Gastrocnemius medialis (tissue), 4 donors: ENCODE measurements at regions not wholly inside any gene's neighbourhood (a gene's known extent, or its start where the extent isn't known, plus 50 kb on each side); places are given as distances from the start of the nearest gene placed in this dataset.
"Not testable (repeated sequence)": the region's sequence is repeated elsewhere in the genome, so short reads cannot be mapped to it uniquely, and the experiment has no call there.

Experiments
- ATAC-seq, 2 donors: fragments of 150-250 bp; one replicate each; pipeline ENCODE4 v1.9.1; 2016
- DNase-seq, 2 donors: peaks; one replicate each; pipeline ENCODE4 v3.0.0-alpha.2; 2019
- H3K27ac ChIP-seq, 4 donors: fragments of 200-600 bp; sonication (generic); 1 replicate in 1 of 4; 2 replicates in 3 of 4; pipeline ENCODE4 v1.5.1; 2016 to 2018; ENCODE audit warnings: mild to moderate bottlenecking in 2 of 4, moderate library complexity in 1 of 4
- H3K27me3 ChIP-seq, 3 donors: fragments of 200-600 bp; sonication (generic) in 2 of 3; 1 replicate in 1 of 3; 2 replicates in 2 of 3; pipeline versions ENCODE4 v1.5.1 to v1.6.0; 2016 to 2019; ENCODE audit warnings: mild to moderate bottlenecking in 1 of 3, moderate library complexity in 1 of 3
- H3K36me3 ChIP-seq, 2 donors: fragments of 200-600 bp; sonication (generic) in 1 of 2; one replicate each; pipeline ENCODE4 v1.5.1; 2017 to 2018
- H3K4me1 ChIP-seq, 2 donors: fragments of 200-600 bp; sonication (generic) in 1 of 2; one replicate each; pipeline ENCODE4 v1.5.1; 2016 to 2017; ENCODE audit warnings: mild to moderate bottlenecking in 2 of 2
- H3K4me3 ChIP-seq, 4 donors: fragments of 200-600 bp; sonication (generic) in 3 of 4; 1 replicate in 1 of 4; 2 replicates in 3 of 4; pipeline ENCODE4 v1.5.1; 2016 to 2019; ENCODE audit warnings: mild to moderate bottlenecking in 2 of 4
- H3K9me3 ChIP-seq, 3 donors: fragments of 200-600 bp; sonication (generic) in 2 of 3; 1 replicate in 1 of 3; 2 replicates in 2 of 3; pipeline ENCODE4 v1.5.1; 2016 to 2019
- POLR2A ChIP-seq, 2 donors: fragments of 450-650 bp; IDR thresholded peaks; one replicate each; pipeline ENCODE4 v1.6.1; 2017; ENCODE audit warnings: antibody characterized with exemption in 2 of 2, mild to moderate bottlenecking in 2 of 2, moderate library complexity in 2 of 2
- in situ Hi-C, 4 donors: fragments of 200-750 bp; cut with MboI; loops; one replicate each; pipeline versions ENCODE4 v1.15.0 to v1.8.0; 2017; ENCODE audit warnings: low sequenced_read_pairs in 4 of 4
- intact Hi-C: fragments of 100-400 bp; cut with DNase I; formaldehyde crosslinking; loops from one replicate; pipeline ENCODE4 v1.15.1; 2023; ENCODE audit warnings: low total_unique reads
- TF ChIP-seq, protein P1 (sequence below), 5 experiments: fragments of 450-650 bp in 3 of 5; fragments of 200-600 bp in 2 of 5; sonication (generic) in 2 of 5; IDR thresholded peaks in 4 of 5; conservative IDR thresholded peaks in 1 of 5; 1 replicate in 4 of 5; 2 replicates in 1 of 5; pipeline ENCODE4 v1.5.1; 2016 to 2019; ENCODE audit warnings: antibody characterized with exemption in 5 of 5, mild to moderate bottlenecking in 3 of 5, moderate library complexity in 3 of 5

DNA sequence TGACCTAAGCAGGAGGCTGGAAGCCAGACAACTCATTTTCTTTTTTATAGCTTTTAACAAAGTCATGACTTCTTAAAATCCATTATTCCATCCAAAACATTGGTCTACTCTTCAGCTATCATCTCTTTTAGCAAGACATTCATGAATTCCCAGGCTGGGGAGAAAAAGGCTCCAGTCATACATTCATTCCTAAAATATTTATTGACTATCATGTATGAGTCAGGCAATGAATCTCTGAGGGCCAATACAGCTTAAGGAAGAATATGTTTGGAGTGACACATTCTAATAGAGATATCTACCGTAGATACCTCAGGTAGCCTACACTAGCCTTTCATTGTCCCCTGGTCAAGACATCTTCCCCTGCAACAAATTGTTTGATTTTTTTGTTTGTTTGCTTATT lies 196.4 kb upstream of the NANOGP8 start:
- intact Hi-C loops (no loop called here), in situ Hi-C loops (loop anchor here in 1 of 4 donors (10.0 kb wide), 1 partner anchor 163 kb away; no protein-coding TSS in a partner anchor)
- Histone ChIP-seq H3K27ac (no peak overlapping the region), H3K27me3 (no peaks in the 10 kb centered on the region), H3K9me3 (no peaks in the 10 kb centered on the region), H3K4me1 (no peaks in the 10 kb centered on the region), H3K36me3 (no peaks in the 10 kb centered on the region), H3K4me3 (no peak overlapping the region)
- DNase-seq = no peak
- TF ChIP-seq, protein P1, sequence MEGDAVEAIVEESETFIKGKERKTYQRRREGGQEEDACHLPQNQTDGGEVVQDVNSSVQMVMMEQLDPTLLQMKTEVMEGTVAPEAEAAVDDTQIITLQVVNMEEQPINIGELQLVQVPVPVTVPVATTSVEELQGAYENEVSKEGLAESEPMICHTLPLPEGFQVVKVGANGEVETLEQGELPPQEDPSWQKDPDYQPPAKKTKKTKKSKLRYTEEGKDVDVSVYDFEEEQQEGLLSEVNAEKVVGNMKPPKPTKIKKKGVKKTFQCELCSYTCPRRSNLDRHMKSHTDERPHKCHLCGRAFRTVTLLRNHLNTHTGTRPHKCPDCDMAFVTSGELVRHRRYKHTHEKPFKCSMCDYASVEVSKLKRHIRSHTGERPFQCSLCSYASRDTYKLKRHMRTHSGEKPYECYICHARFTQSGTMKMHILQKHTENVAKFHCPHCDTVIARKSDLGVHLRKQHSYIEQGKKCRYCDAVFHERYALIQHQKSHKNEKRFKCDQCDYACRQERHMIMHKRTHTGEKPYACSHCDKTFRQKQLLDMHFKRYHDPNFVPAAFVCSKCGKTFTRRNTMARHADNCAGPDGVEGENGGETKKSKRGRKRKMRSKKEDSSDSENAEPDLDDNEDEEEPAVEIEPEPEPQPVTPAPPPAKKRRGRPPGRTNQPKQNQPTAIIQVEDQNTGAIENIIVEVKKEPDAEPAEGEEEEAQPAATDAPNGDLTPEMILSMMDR (IDR thresholded peaks at IDR 0.05 in 4 of 5, conservative IDR thresholded peaks at IDR 0.05 in 1 of 5) = no peak
- no peak for TF ChIP-seq POLR2A (IDR thresholded peaks at IDR 0.05)
- ATAC-seq = no peak

DNA sequence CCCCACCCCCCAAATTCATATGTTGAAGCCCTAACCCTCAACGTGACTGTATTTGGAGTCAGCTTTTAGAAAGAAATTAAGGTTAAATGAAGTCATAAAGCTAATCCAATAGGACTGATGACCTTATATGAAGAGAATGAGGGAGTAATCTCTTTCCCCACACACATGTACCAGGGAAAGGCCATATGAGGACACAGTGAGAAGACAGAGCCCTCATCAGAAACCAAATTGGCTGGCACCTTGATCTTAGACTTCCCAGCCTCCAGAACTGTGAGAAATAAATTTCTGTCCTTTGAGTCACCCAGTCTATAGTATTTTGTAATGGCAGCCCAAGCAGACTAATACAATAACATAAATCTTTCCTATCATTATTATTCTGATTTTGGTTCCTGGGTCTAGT lies 194.7 kb upstream of the NANOGP8 start:
- H3K27ac ChIP-seq = no peak overlapping the region
- intact Hi-C loops = no loop called here
- TF ChIP-seq POLR2A (IDR thresholded peaks at IDR 0.05) = no peak
- TF ChIP-seq, protein P1 (IDR thresholded peaks at IDR 0.05 in 4 of 5, conservative IDR thresholded peaks at IDR 0.05 in 1 of 5) = no peak
- no peaks in the 10 kb centered on the region for H3K27me3 ChIP-seq
- ATAC-seq (no peak), DNase-seq (no peak)
- no peak overlapping the region for H3K4me3 ChIP-seq
- H3K36me3 ChIP-seq = no peaks in the 10 kb centered on the region
- H3K4me1 ChIP-seq = no peaks in the 10 kb centered on the region
- H3K9me3 ChIP-seq = no peaks in the 10 kb centered on the region
- in situ Hi-C loops = loop anchor here in 1 of 4 donors (10.0 kb wide), 1 partner anchor 165 kb away; no protein-coding TSS in a partner anchor

DNA sequence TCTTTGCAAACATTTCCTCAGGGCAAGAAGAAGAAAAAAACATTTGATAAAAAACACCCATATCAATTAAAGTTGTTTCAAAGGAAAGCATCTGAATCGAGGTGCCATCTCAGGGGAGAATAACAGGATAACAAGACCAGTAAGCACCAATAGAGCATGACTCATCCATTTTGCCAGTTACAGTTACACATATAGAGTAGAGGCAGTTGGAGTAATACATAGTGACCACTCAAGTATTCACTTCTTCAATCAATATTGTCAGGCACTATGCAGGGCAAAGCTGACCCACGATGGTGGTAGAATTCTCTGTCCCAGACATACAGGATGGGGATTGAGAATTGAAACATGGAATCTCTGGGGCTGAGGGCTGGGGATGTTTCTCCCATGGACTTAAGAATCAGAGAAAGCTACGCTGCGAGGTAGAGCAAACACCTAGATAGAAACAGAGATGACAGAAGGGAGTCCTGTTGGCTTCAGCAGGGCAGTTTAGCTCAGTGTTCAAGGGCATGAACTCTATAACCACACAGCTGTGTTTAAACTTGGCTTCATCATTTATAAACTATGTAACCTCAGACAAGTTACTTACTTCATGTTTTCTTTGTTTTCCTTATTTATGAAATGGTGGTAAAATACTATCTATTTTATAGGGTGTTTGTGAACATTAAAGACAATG lies 186.4 kb upstream of the NANOGP8 start:
- in situ Hi-C loops (no loop called here), intact Hi-C loops (no loop called here)
- ATAC-seq (no peak), DNase-seq (no peak)
- Histone ChIP-seq H3K4me1 (no peaks in the 10 kb centered on the region), H3K27me3 (no peaks in the 10 kb centered on the region), H3K27ac (no peak overlapping the region), H3K36me3 (no peaks in the 10 kb centered on the region), H3K4me3 (no peak overlapping the region), H3K9me3 (no peaks in the 10 kb centered on the region)
- TF ChIP-seq, protein P1 (IDR thresholded peaks at IDR 0.05 in 4 of 5, conservative IDR thresholded peaks at IDR 0.05 in 1 of 5) = no peak
- TF ChIP-seq POLR2A (IDR thresholded peaks at IDR 0.05) = no peak

DNA sequence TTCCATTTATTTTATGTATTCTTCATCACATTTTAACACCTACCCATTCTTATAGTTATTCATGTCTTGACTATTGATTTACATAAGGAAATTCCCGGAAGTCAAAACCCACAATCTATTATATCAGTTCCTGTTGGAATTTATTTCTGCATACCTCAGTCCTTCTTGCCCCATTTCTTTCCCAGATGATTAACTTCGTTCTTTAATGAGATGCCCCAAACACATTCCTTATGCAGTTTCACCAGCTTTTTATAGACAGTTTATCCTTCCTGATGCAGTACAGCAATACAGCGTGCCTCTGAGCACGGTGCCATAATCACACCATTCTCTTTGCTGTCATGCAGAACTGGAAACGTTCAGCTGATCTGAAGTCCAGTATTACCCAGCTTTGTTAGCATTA lies 175.8 kb upstream of the NANOGP8 start:
- Histone ChIP-seq H3K27me3 (no peaks in the 10 kb centered on the region), H3K27ac (no peak overlapping the region), H3K4me3 (no peak overlapping the region), H3K36me3 (no peaks in the 10 kb centered on the region), H3K4me1 (no peaks in the 10 kb centered on the region), H3K9me3 (no peaks in the 10 kb centered on the region)
- ATAC-seq (no peak), DNase-seq (no peak)
- intact Hi-C loops = no loop called here
- TF ChIP-seq POLR2A (IDR thresholded peaks at IDR 0.05) = no peak
- TF ChIP-seq, protein P1 (IDR thresholded peaks at IDR 0.05 in 4 of 5, conservative IDR thresholded peaks at IDR 0.05 in 1 of 5) = no peak
- in situ Hi-C loops = no loop called here

DNA sequence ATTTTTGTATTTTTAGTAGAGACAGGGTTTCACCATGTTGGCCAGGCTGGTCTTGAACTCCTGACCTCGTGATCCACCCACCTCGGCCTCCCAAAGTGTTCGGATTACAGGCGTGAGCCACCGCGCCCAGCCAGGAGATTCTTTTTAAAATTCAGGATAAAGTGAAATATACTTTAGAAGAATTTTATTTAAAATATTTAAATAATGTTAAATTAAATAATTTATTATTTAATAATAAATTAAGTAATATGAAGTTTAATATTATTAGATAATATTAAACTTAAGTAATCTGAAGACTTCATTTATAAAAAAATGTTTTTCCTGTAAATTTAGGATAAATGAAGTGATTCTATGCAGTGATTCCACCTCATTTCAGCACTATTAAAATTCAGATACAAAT lies 175.2 kb upstream of the NANOGP8 start:
- H3K9me3 ChIP-seq, H3K27me3 ChIP-seq, in situ Hi-C loops, H3K27ac ChIP-seq, H3K4me3 ChIP-seq, H3K4me1 ChIP-seq, DNase-seq, ATAC-seq, H3K36me3 ChIP-seq, intact Hi-C loops: not testable (repeated sequence)
